ENCODE measurements at regions not wholly inside any gene's neighbourhood (a gene's known extent, or its start where the extent isn't known, plus 50 kb on each side); places are given as distances from the start of the nearest gene placed in this dataset.

DNA sequence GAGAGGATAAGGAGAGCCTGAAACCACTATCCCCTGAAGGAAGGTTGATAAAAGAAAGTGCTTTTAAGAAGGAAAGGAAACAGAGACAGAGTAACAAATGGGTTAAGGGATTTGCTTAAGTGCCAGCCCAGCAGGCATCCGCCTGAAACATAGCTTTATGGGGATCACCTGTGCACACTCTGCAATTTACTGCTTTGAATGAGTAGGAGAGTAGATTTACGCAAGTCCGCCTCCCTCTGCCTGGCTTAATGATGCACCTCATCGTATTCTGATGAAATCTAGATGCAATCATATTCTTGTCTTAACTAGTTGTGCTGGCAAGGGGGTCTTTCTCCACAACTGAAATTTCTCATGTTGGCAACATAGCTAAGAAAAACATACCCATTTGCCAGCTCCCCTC is 101.1 kb upstream of the ID4 start:
- Mint-ChIP-seq H3K27me3 (no peaks in the 10 kb centered on the region), H3K27ac (no peak overlapping the region), H3K36me3 (ENCODE audit: low read depth) (no peaks in the 10 kb centered on the region), H3K4me1 (no peaks in the 10 kb centered on the region), H3K4me3 (no peak overlapping the region)
- ATAC-seq (no peak), DNase-seq (no peak)
- no peaks in the 10 kb centered on the region for H3K9me3 ChIP-seq (ENCODE audit: control insufficient read depth, low read length, poor library complexity, severe bottlenecking)

DNA sequence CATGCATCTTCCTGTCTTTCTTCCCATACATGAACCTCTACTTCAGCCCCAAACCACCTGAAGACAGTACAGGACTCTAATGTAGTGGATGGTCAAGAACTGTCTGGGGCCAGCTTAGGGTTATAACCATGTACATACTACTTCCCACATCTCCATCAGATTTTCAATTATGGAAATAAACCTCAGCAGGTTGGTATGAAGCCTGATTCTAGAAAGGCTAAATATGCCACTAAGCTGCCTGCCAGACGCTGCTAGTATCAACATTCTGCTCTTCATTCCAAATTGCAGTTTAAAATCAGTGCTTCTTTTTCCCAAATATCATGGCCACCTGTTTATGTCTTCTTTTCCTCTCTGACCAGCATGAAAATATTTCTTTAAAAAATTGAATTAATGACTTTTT is 99.2 kb upstream of the ID4 start:
- no peak for DNase-seq
- H3K9me3 ChIP-seq (ENCODE audit: control insufficient read depth, low read length, poor library complexity, severe bottlenecking) = no peaks in the 10 kb centered on the region
- no peak overlapping the region for H3K27ac Mint-ChIP-seq
- no peak overlapping the region for H3K4me3 Mint-ChIP-seq
- no peaks in the 10 kb centered on the region for H3K36me3 Mint-ChIP-seq (ENCODE audit: low read depth)
- no peak for ATAC-seq
- no peaks in the 10 kb centered on the region for H3K27me3 Mint-ChIP-seq
- H3K4me1 Mint-ChIP-seq = no peaks in the 10 kb centered on the region

- DNase-seq = no peak
- no peak for ATAC-seq
- Mint-ChIP-seq H3K27ac (no peak overlapping the region), H3K27me3 (no peaks in the 10 kb centered on the region), H3K4me3 (no peak overlapping the region), H3K4me1 (no peaks in the 10 kb centered on the region), H3K36me3 (ENCODE audit: low read depth) (no peaks in the 10 kb centered on the region)
- peaks cover 3% of the 10 kb centered on the region for H3K9me3 ChIP-seq (ENCODE audit: control insufficient read depth, low read length, poor library complexity, severe bottlenecking)
Measured at GRCh38 chr6:19749722-19750121, 87.4 kb upstream of the ID4 start.

DNA sequence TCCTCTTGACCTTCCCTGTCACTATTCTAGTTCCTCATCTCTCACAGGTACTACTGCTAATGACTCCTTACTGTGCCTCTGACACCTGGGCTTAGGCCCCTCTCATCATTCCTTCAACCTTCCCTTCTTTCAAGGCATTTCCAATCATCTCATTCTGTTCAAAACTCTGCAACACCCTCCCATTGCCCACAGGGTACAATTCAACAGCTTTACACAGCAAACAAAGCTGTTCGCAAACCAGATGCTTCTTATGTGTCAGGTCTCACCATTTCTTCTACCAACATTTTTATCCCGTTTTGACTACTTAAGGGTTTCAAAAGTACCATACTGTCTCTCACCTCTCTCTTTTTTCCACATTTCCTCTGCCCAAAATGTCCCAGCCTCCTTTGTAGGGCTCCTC is 84.4 kb upstream of the ID4 start:
- DNase-seq (no peak), ATAC-seq (no peak)
- peaks cover 3% of the 10 kb centered on the region for H3K9me3 ChIP-seq (ENCODE audit: control insufficient read depth, low read length, poor library complexity, severe bottlenecking)
- Mint-ChIP-seq H3K4me3 (no peak overlapping the region), H3K4me1 (no peaks in the 10 kb centered on the region), H3K36me3 (ENCODE audit: low read depth) (no peaks in the 10 kb centered on the region), H3K27ac (no peak overlapping the region), H3K27me3 (no peaks in the 10 kb centered on the region)

- peaks cover 3% of the 10 kb centered on the region for H3K9me3 ChIP-seq (ENCODE audit: control insufficient read depth, low read length, poor library complexity, severe bottlenecking)
- no peak overlapping the region for H3K4me3 Mint-ChIP-seq
- no peaks in the 10 kb centered on the region for H3K27me3 Mint-ChIP-seq
- no peak for ATAC-seq
- H3K36me3 Mint-ChIP-seq (ENCODE audit: low read depth) = no peaks in the 10 kb centered on the region
- no peak overlapping the region for H3K27ac Mint-ChIP-seq
- DNase-seq = no peak
- no peaks in the 10 kb centered on the region for H3K4me1 Mint-ChIP-seq
Measured at GRCh38 chr6:19753826-19754225, 83.3 kb upstream of the ID4 start.

DNA sequence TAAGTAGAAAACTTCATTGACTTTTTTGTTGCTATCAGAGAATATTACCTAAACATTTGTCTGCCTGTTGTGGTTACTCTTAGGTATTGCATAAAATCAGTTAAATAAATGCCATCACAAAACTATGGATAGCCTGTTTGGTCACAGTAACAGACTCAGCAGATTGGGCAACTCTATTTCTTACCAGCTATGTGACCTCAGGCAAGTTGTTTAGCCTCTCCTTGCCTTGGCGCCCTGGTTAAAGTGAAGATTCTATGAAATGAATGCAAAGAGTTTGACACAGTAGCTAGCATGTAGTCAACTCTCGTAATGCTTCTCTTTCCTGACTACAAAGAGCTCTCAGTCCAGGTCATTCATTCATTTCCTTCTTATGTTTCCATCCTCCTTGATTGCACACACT is 82.5 kb upstream of the ID4 start:
- no peaks in the 10 kb centered on the region for H3K36me3 Mint-ChIP-seq (ENCODE audit: low read depth)
- H3K9me3 ChIP-seq (ENCODE audit: control insufficient read depth, low read length, poor library complexity, severe bottlenecking) = peaks cover 3% of the 10 kb centered on the region
- no peak overlapping the region for H3K27ac Mint-ChIP-seq

GRCh38 chr6:19755181-19755580 is 82.0 kb upstream of the ID4 start:
- H3K9me3 ChIP-seq (ENCODE audit: control insufficient read depth, low read length, poor library complexity, severe bottlenecking) = no peaks in the 10 kb centered on the region
- ATAC-seq = no peak
- no peak overlapping the region for H3K4me3 Mint-ChIP-seq
- no peaks in the 10 kb centered on the region for H3K36me3 Mint-ChIP-seq (ENCODE audit: low read depth)
- no peaks in the 10 kb centered on the region for H3K4me1 Mint-ChIP-seq
- no peak for DNase-seq
- H3K27ac Mint-ChIP-seq = no peak overlapping the region
- H3K27me3 Mint-ChIP-seq = no peaks in the 10 kb centered on the region

More for the DNA sequence above, 82.5 kb upstream of the ID4 start:
- H3K27me3 Mint-ChIP-seq = no peaks in the 10 kb centered on the region
- no peak overlapping the region for H3K4me3 Mint-ChIP-seq
- DNase-seq = no peak
- no peaks in the 10 kb centered on the region for H3K4me1 Mint-ChIP-seq
- ATAC-seq = no peak

GRCh38 chr6:19757036-19757435 is 80.1 kb upstream of the ID4 start:
- H3K27me3 Mint-ChIP-seq = no peaks in the 10 kb centered on the region
- no peak overlapping the region for H3K4me3 Mint-ChIP-seq
- no peaks in the 10 kb centered on the region for H3K4me1 Mint-ChIP-seq
- H3K27ac Mint-ChIP-seq = no peak overlapping the region
- no peak for ATAC-seq
- no peaks in the 10 kb centered on the region for H3K36me3 Mint-ChIP-seq (ENCODE audit: low read depth)
- H3K9me3 ChIP-seq (ENCODE audit: control insufficient read depth, low read length, poor library complexity, severe bottlenecking) = no peaks in the 10 kb centered on the region
- DNase-seq = no peak

- H3K36me3 Mint-ChIP-seq (ENCODE audit: low read depth) = no peaks in the 10 kb centered on the region
- ATAC-seq = no peak
- no peaks in the 10 kb centered on the region for H3K4me1 Mint-ChIP-seq
- no peak for DNase-seq
- no peak overlapping the region for H3K27ac Mint-ChIP-seq
- no peaks in the 10 kb centered on the region for H3K9me3 ChIP-seq (ENCODE audit: control insufficient read depth, low read length, poor library complexity, severe bottlenecking)
- H3K4me3 Mint-ChIP-seq = no peak overlapping the region
- H3K27me3 Mint-ChIP-seq = no peaks in the 10 kb centered on the region
Measured at GRCh38 chr6:19759117-19759880, 77.9 kb upstream of the ID4 start.

GRCh38 chr6:19761121-19761520 is 76.0 kb upstream of the ID4 start:
- Mint-ChIP-seq H3K36me3 (ENCODE audit: low read depth) (no peaks in the 10 kb centered on the region), H3K4me1 (no peaks in the 10 kb centered on the region), H3K27me3 (no peaks in the 10 kb centered on the region), H3K4me3 (no peak overlapping the region), H3K27ac (no peak overlapping the region)
- no peaks in the 10 kb centered on the region for H3K9me3 ChIP-seq (ENCODE audit: control insufficient read depth, low read length, poor library complexity, severe bottlenecking)
- no peak for ATAC-seq
- DNase-seq = no peak

- no peaks in the 10 kb centered on the region for H3K27me3 Mint-ChIP-seq
- no peak for ATAC-seq
- DNase-seq = no peak
- H3K9me3 ChIP-seq (ENCODE audit: control insufficient read depth, low read length, poor library complexity, severe bottlenecking) = no peaks in the 10 kb centered on the region
- no peaks in the 10 kb centered on the region for H3K4me1 Mint-ChIP-seq
- H3K36me3 Mint-ChIP-seq (ENCODE audit: low read depth) = no peaks in the 10 kb centered on the region
- no peak overlapping the region for H3K4me3 Mint-ChIP-seq
- no peak overlapping the region for H3K27ac Mint-ChIP-seq
Measured at GRCh38 chr6:19771753-19772336, 65.3 kb upstream of the ID4 start.

- H3K36me3 Mint-ChIP-seq (ENCODE audit: low read depth) = no peaks in the 10 kb centered on the region
- H3K27me3 Mint-ChIP-seq = no peaks in the 10 kb centered on the region
- ATAC-seq = no peak
- H3K4me3 Mint-ChIP-seq = no peak overlapping the region
- DNase-seq = no peak
- H3K27ac Mint-ChIP-seq = no peak overlapping the region
- H3K4me1 Mint-ChIP-seq = no peaks in the 10 kb centered on the region
- no peaks in the 10 kb centered on the region for H3K9me3 ChIP-seq (ENCODE audit: control insufficient read depth, low read length, poor library complexity, severe bottlenecking)
Measured at GRCh38 chr6:19772891-19773290, 64.3 kb upstream of the ID4 start.

DNA sequence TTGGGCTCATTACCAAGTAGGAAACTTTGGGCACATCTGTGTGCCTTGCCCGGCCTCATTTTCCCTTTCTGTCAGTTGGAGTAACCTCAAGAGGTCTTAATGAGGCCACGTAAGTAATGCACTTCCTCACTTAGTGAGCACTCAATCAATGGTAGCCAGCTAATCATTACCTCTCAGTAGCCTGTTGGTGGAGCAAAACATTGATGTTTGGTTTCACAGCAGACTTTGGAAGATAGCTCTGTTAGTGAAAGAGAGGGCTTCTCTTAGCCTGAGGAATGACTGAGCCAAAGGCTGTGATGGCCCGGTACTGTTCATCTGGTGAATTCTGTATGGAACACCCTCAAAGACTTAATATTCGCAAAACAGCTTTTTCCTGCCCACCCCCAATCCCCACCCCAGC is 55.9 kb upstream of the ID4 start:
- H3K27ac Mint-ChIP-seq = no peak overlapping the region
- DNase-seq (no peak), ATAC-seq (no peak)
- no peaks in the 10 kb centered on the region for H3K9me3 ChIP-seq (ENCODE audit: control insufficient read depth, low read length, poor library complexity, severe bottlenecking)
- no peaks in the 10 kb centered on the region for H3K36me3 Mint-ChIP-seq (ENCODE audit: low read depth)
- H3K4me3 Mint-ChIP-seq = no peak overlapping the region
- no peaks in the 10 kb centered on the region for H3K4me1 Mint-ChIP-seq
- H3K27me3 Mint-ChIP-seq = no peaks in the 10 kb centered on the region

DNA sequence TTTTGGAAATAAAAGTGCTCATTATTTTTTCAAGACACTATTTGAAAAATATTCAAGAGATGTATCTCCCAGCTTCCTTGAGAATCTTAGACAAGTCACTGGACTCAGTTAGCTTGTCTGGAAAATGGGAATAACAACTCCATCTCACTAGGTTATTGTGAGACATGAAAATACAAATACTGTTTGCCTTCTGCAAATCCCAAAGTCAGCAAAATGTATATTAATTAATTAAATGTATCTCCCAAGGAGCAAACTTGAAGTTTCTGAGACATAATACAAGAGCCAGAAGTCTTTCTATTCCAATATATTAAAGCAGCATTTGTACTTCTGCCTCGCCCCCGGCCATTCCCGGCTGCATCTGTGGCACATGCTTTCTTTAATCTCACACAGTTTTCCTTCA is 54.6 kb upstream of the ID4 start:
- Mint-ChIP-seq H3K27ac (no peak overlapping the region), H3K27me3 (no peaks in the 10 kb centered on the region), H3K4me1 (no peaks in the 10 kb centered on the region), H3K36me3 (ENCODE audit: low read depth) (no peaks in the 10 kb centered on the region), H3K4me3 (no peak overlapping the region)
- H3K9me3 ChIP-seq (ENCODE audit: control insufficient read depth, low read length, poor library complexity, severe bottlenecking) = no peaks in the 10 kb centered on the region
- ATAC-seq = no peak
- no peak for DNase-seq
